IMR-90 (cell line): ENCODE measurements at regions not wholly inside any gene's neighbourhood (a gene's known extent, or its start where the extent isn't known, plus 50 kb on each side); places are given as distances from the start of the nearest gene placed in this dataset.

Experiments
- ATAC-seq: fragments of 200-7000 bp; cut with Tn5 transposase; 2 replicates; pipeline ENCODE4 v1.9.1; 2020; ENCODE audit warnings: low read depth, mild to moderate bottlenecking, moderate library complexity
- BruUV-seq: library from RNA; stranded (reverse); fragments of 400-500 nt; replicated peaks from 2 replicates; lab custom pipeline; 2021; lab: Mats Ljungman, UMichigan
- CTCF ChIA-PET: fragments of 300-600 bp; formaldehyde crosslinking; extraction: SDS; loops from one replicate; lab custom pipeline; 2021; ENCODE audit warnings: antibody characterized with exemption; lab: Yijun Ruan, JAX
- POLR2A ChIA-PET: fragments of 300-600 bp; sonication (Branson Sonifier 250); formaldehyde crosslinking; loops from one replicate; lab custom pipeline; 2022; ENCODE audit warnings: antibody characterized with exemption; ENCODE audit not compliant: unreplicated experiment; lab: Charles Lee
- DNase-seq: peaks from one replicate; pipeline ENCODE4 v3.0.0; 2013
- H2AFZ ChIP-seq: replicated peaks from 2 replicates; pipeline ENCODE3; 2013; ENCODE audit warnings: low read length, mild to moderate bottlenecking; ENCODE audit not compliant: poor library complexity
- H2AK5ac ChIP-seq: 2 replicates; pipeline ENCODE4 v1.6.1; 2013; ENCODE audit warnings: low read depth, low read length, inconsistent platforms
- H2AK9ac ChIP-seq: replicated peaks from 2 replicates; pipeline ENCODE3; 2013; ENCODE audit warnings: mild to moderate bottlenecking, low read depth, low read length, moderate library complexity; ENCODE audit not compliant: poor library complexity
- H2BK120ac ChIP-seq: 2 replicates; pipeline ENCODE4 v1.6.1; 2013; ENCODE audit warnings: low read depth, low read length, inconsistent platforms
- H2BK15ac ChIP-seq: 3 replicates; pipeline ENCODE4 v1.6.1; 2013; ENCODE audit warnings: low read depth, low read length, inconsistent platforms
- H2BK20ac ChIP-seq: 2 replicates; pipeline ENCODE4 v1.6.1; 2013; ENCODE audit warnings: low read depth, mild to moderate bottlenecking, inconsistent platforms, low read length, moderate library complexity
- H2BK5ac ChIP-seq: 2 replicates; pipeline ENCODE4 v1.6.1; 2013; ENCODE audit warnings: mild to moderate bottlenecking, low read depth, low read length, inconsistent platforms; ENCODE audit not compliant: poor library complexity, severe bottlenecking
- H3K14ac ChIP-seq: replicated peaks from 2 replicates; pipeline ENCODE4 v1.6.1; 2013; ENCODE audit warnings: low read depth, low read length, inconsistent platforms
- H3K18ac ChIP-seq: 2 replicates; pipeline ENCODE4 v1.6.1; 2013; ENCODE audit warnings: low read depth, low read length, control low read depth
- H3K23ac ChIP-seq: 2 replicates; pipeline ENCODE4 v1.6.1; 2013; ENCODE audit warnings: low read depth, low read length, inconsistent platforms
- H3K27ac ChIP-seq: 2 replicates; pipeline ENCODE4 v1.5.1; 2013; ENCODE audit warnings: mild to moderate bottlenecking, control low read depth, low read length; ENCODE audit not compliant: insufficient read depth
- H3K27me3 ChIP-seq: 2 replicates; pipeline ENCODE4 v1.6.1; 2013; ENCODE audit warnings: low read length; ENCODE audit not compliant: control insufficient read depth, insufficient read depth
- H3K36me3 ChIP-seq: 2 replicates; pipeline ENCODE4 v1.6.1; 2013; ENCODE audit warnings: low read length, mixed read lengths; ENCODE audit not compliant: control insufficient read depth, insufficient read depth
- H3K4ac ChIP-seq: 2 replicates; pipeline ENCODE4 v1.6.1; 2013; ENCODE audit warnings: low read depth, low read length, inconsistent platforms
- H3K4me1 ChIP-seq: 2 replicates; pipeline ENCODE4 v1.6.1; 2013; ENCODE audit warnings: low read length, mixed read lengths; ENCODE audit not compliant: control insufficient read depth, insufficient read depth
- H3K4me2 ChIP-seq: 2 replicates; pipeline ENCODE4 v1.6.1; 2013; ENCODE audit warnings: low read depth, mild to moderate bottlenecking, control low read depth, low read length, moderate library complexity
- H3K4me3 ChIP-seq: 2 replicates; pipeline ENCODE4 v1.5.1; 2013; ENCODE audit warnings: low read depth, mild to moderate bottlenecking, control low read depth, low read length, moderate library complexity; ENCODE audit not compliant: insufficient read depth
- H3K56ac ChIP-seq: 2 replicates; pipeline ENCODE4 v1.6.1; 2013; ENCODE audit warnings: low read length, inconsistent platforms; ENCODE audit not compliant: insufficient read depth; ENCODE audit errors: extremely low read depth
- H3K79me1 ChIP-seq, 2 experiments: 2 replicates each; pipeline ENCODE4 v1.6.1; 2013; ENCODE audit warnings: low read length in 2 of 2, inconsistent platforms in 1 of 2, low read depth in 1 of 2
- H3K9ac ChIP-seq: 2 replicates; pipeline ENCODE4 v1.6.1; 2013; ENCODE audit warnings: low read depth, low read length, control low read depth
- H3K9me1 ChIP-seq: 2 replicates; pipeline ENCODE4 v1.6.1; 2013; ENCODE audit warnings: low read length, inconsistent platforms; ENCODE audit not compliant: insufficient read depth
- H3K9me3 ChIP-seq: 2 replicates; pipeline ENCODE4 v1.6.1; 2013; ENCODE audit warnings: low read length; ENCODE audit not compliant: control insufficient read depth, insufficient read depth
- H4K20me1 ChIP-seq: 2 replicates; pipeline ENCODE4 v1.6.1; 2013; ENCODE audit warnings: low read length, inconsistent platforms; ENCODE audit not compliant: insufficient read depth
- H4K5ac ChIP-seq: 2 replicates; pipeline ENCODE4 v1.6.1; 2013; ENCODE audit warnings: mild to moderate bottlenecking, low read depth, low read length, control low read depth
- H4K8ac ChIP-seq, 2 experiments: 2 replicates each; pipeline ENCODE4 v1.6.1; 2013; ENCODE audit warnings: low read depth in 2 of 2, low read length in 2 of 2, control low read depth in 1 of 2, inconsistent platforms in 1 of 2
- H4K91ac ChIP-seq: 2 replicates; pipeline ENCODE4 v1.6.1; 2013; ENCODE audit warnings: low read depth, low read length, inconsistent platforms; ENCODE audit not compliant: insufficient read depth
- CTCF ChIP-seq: conservative IDR thresholded peaks from 2 replicates; pipeline ENCODE4 v1.5.1; 2012; ENCODE audit warnings: mild to moderate bottlenecking, low read depth, low read length, improper control_type of control experiment
- MAZ ChIP-seq: IDR thresholded peaks from 2 replicates; pipeline ENCODE4 v1.6.1; 2012; ENCODE audit warnings: low read depth, mild to moderate bottlenecking, low read length, improper control_type of control experiment, moderate library complexity, borderline replicate concordance
- POLR2A ChIP-seq: IDR thresholded peaks from 2 replicates; pipeline ENCODE4 v1.6.1; 2012; ENCODE audit warnings: mild to moderate bottlenecking, low read depth, low read length
- RAD21 ChIP-seq: IDR thresholded peaks from 2 replicates; pipeline ENCODE4 v1.6.1; 2012; ENCODE audit warnings: low read length, improper control_type of control experiment
- USF2 ChIP-seq: fragments of 150-350 bp; IDR thresholded peaks from 2 replicates; pipeline ENCODE4 v1.6.1; 2017; ENCODE audit warnings: mild to moderate bottlenecking, antibody characterized with exemption, low read length, low read depth
- WGBS, 2 experiments: methylation state at CpG; one replicate each; pipeline versions ENCODE4 v1.1.5 to v1.1.7; 2013; ENCODE audit warnings: missing lambda C conversion rate in 2 of 2; ENCODE audit not compliant: insufficient read length in 1 of 2; ENCODE audit errors: extremely low coverage in 2 of 2; 5-methylcytosine and 5-hydroxymethylcytosine counted together
- dilution Hi-C: fragments of 300-500 bp; cut with HindIII; formaldehyde crosslinking; loops from one replicate; pipeline ENCODE4 v1.14.3; 2018; ENCODE audit warnings: low sequenced_read_pairs; ENCODE audit not compliant: unreplicated experiment
- in situ Hi-C: fragments of 300-500 bp; cut with MboI; formaldehyde crosslinking; loops from 3 replicates; pipeline ENCODE4 v1.14.3; 2019; ENCODE audit warnings: low sequenced_read_pairs, inconsistent platforms, mixed read lengths
- intact Hi-C: fragments of 100-400 bp; cut with micrococcal nuclease; formaldehyde crosslinking; loops from 2 replicates; pipeline ENCODE4 v1.10.0; 2022

- dilution Hi-C loops = no loop called here
- ATAC-seq = no peak
These were observed 341.8 kb downstream of the ANKRD30A start for GRCh38 chr10:37467246-37467645.

More at GRCh38 chr10:37467246-37467645, 341.8 kb downstream of the ANKRD30A start:
- TF ChIP-seq POLR2A (no peak), CTCF (no peak), MAZ (no peak), RAD21 (no peak), USF2 (no peak)
- WGBS, 2 experiments = 40% methylated on average over 1 of the region's 5 CpGs; no CpG with 5 or more reads in 1 of the 2 experiments
- DNase-seq = no peak
- no peak overlapping the region for H3K23ac ChIP-seq
- H3K27ac ChIP-seq = no peak overlapping the region
- H3K4me2 ChIP-seq = no peak overlapping the region
- H2AK5ac ChIP-seq = no peak overlapping the region
- H3K14ac ChIP-seq = no peak overlapping the region
- no TSS peak for BruUV-seq
- no peak overlapping the region for H3K9ac ChIP-seq
- in situ Hi-C loops (no loop called here), intact Hi-C loops (no loop called here)
- H3K79me1 ChIP-seq = no peaks in the 10 kb centered on the region
- no peak overlapping the region for H2BK20ac ChIP-seq
- H2BK120ac ChIP-seq = no peak overlapping the region
- no peak overlapping the region for H4K5ac ChIP-seq
- H3K4ac ChIP-seq = no peak overlapping the region
- H3K9me1 ChIP-seq = no peaks in the 10 kb centered on the region
- H3K9me3 ChIP-seq = peaks cover 16% of the 10 kb centered on the region
- no peak overlapping the region for H3K56ac ChIP-seq
- H4K8ac ChIP-seq = no peak overlapping the region
- no peaks in the 10 kb centered on the region for H3K36me3 ChIP-seq
- H3K4me3 ChIP-seq = no peak overlapping the region
- H2AFZ ChIP-seq = no peak overlapping the region
- H4K20me1 ChIP-seq = no peaks in the 10 kb centered on the region
- POLR2A ChIA-PET = no interaction called here
- no peak overlapping the region for H4K91ac ChIP-seq
- H2BK5ac ChIP-seq = no peak overlapping the region
- H2AK9ac ChIP-seq = no peak overlapping the region
- H3K27me3 ChIP-seq = no peaks in the 10 kb centered on the region
- H2BK15ac ChIP-seq = no peak overlapping the region
- CTCF ChIA-PET = no interaction called here
- no peaks in the 10 kb centered on the region for H3K4me1 ChIP-seq
- no peak overlapping the region for H3K18ac ChIP-seq
